SK-N-SH (cell line): ENCODE measurements at regions not wholly inside any gene's neighbourhood (a gene's known extent, or its start where the extent isn't known, plus 50 kb on each side); places are given as distances from the start of the nearest gene placed in this dataset.

Experiments used
- CTCF ChIA-PET: fragments of 300-600, 350-600 bp; formaldehyde crosslinking; extraction: SDS; loops from one replicate; lab custom pipeline; 2021; lab: Yijun Ruan, JAX
- POLR2A ChIA-PET: fragments of 350-600 bp; sonication (Branson Sonifier 250); formaldehyde crosslinking; extraction: SDS; loops from one replicate; lab custom pipeline; 2020; ENCODE audit warnings: antibody characterized with exemption, inconsistent platforms; lab: Yijun Ruan, JAX
- DNase-seq: peaks from one replicate; pipeline ENCODE4 v3.0.0; 2012
- H2AFZ ChIP-seq: fragments of 200-600 bp; sonication (generic); 2 replicates; pipeline ENCODE4 v1.8.1; 2016; ENCODE audit warnings: antibody characterized with exemption, mild to moderate bottlenecking, low read depth
- H3F3A ChIP-seq: fragments of 200-600 bp; sonication (generic); replicated peaks from 2 replicates; pipeline ENCODE3; 2016; ENCODE audit warnings: antibody characterized with exemption, mild to moderate bottlenecking; ENCODE audit not compliant: insufficient read depth
- H3K27ac ChIP-seq, 2 experiments: fragments of 200-500 bp in 1 of 2; fragments of 200-600 bp in 1 of 2; sonication (Bioruptor generic) in 1 of 2; sonication (generic), shearing (Covaris generic) in 1 of 2; 2 replicates each; pipeline versions ENCODE4 v1.5.1 to v1.6.1; 2014 to 2016; ENCODE audit warnings: low read depth in 2 of 2, inconsistent platforms in 1 of 2, low read length in 1 of 2, mild to moderate bottlenecking in 1 of 2, mixed read lengths in 1 of 2
- H3K27me3 ChIP-seq: fragments of 200-600 bp; sonication (generic), shearing (Covaris generic); 2 replicates; pipeline ENCODE4 v1.6.1; 2016; ENCODE audit warnings: mixed run types; ENCODE audit not compliant: insufficient read depth
- H3K36me3 ChIP-seq, 2 experiments: fragments of 200-500 bp in 1 of 2; fragments of 200-600 bp in 1 of 2; sonication (Bioruptor generic) in 1 of 2; sonication (generic) in 1 of 2; replicated peaks in 1 of 2; 2 replicates each; pipeline versions ENCODE3 to v1.5.1; 2014 to 2016; ENCODE audit warnings: low read length in 1 of 2, mild to moderate bottlenecking in 1 of 2; ENCODE audit not compliant: insufficient read depth in 2 of 2, control insufficient read depth in 1 of 2
- H3K4me1 ChIP-seq, 2 experiments: fragments of 200-500 bp in 1 of 2; fragments of 200-600 bp in 1 of 2; sonication (Bioruptor generic) in 1 of 2; sonication (generic), shearing (Covaris generic) in 1 of 2; 2 replicates each; pipeline versions ENCODE4 v1.5.1 to v1.6.1; 2014 to 2016; ENCODE audit warnings: low read depth in 1 of 2, low read length in 1 of 2, mixed run types in 1 of 2; ENCODE audit not compliant: insufficient read depth in 2 of 2, control insufficient read depth in 1 of 2
- H3K4me2 ChIP-seq: fragments of 200-600 bp; sonication (generic), shearing (Covaris generic); 2 replicates; pipeline ENCODE4 v1.6.1; 2017; ENCODE audit warnings: mixed run types
- H3K4me3 ChIP-seq, 2 experiments: fragments of 200-500 bp in 1 of 2; fragments of 200-600 bp in 1 of 2; sonication (Bioruptor generic) in 1 of 2; sonication (generic), shearing (Covaris generic) in 1 of 2; 2 replicates each; pipeline versions ENCODE4 v1.5.1 to v1.8.1; 2014 to 2016; ENCODE audit warnings: low read depth in 2 of 2, inconsistent platforms in 1 of 2, low read length in 1 of 2, mild to moderate bottlenecking in 1 of 2, mixed read lengths in 1 of 2, moderate library complexity in 1 of 2
- H3K79me2 ChIP-seq: fragments of 200-600 bp; sonication (generic); 2 replicates; pipeline ENCODE4 v1.8.1; 2017; ENCODE audit warnings: mild to moderate bottlenecking; ENCODE audit not compliant: insufficient read depth
- H3K9ac ChIP-seq: fragments of 200-600 bp; sonication (generic); 2 replicates; pipeline ENCODE4 v1.6.1; 2017; ENCODE audit warnings: mixed run types
- H3K9me2 ChIP-seq: fragments of 200-600 bp; sonication (generic); 2 replicates; pipeline ENCODE4 v1.6.1; 2017; ENCODE audit warnings: mixed run types
- H3K9me3 ChIP-seq: fragments of 200-600 bp; sonication (generic); 2 replicates; pipeline ENCODE4 v1.6.1; 2017; ENCODE audit warnings: mixed run types, mild to moderate bottlenecking, moderate library complexity
- H4K20me1 ChIP-seq: fragments of 200-600 bp; sonication (generic); 2 replicates; pipeline ENCODE4 v1.6.1; 2017; ENCODE audit warnings: mild to moderate bottlenecking, mixed run types; ENCODE audit not compliant: insufficient read depth
- CHD2 ChIP-seq: fragments of 150-350 bp; IDR thresholded peaks from 2 replicates; pipeline ENCODE4 v1.6.1; 2018; ENCODE audit warnings: low read length; ENCODE audit not compliant: partially characterized antibody
- CTCF ChIP-seq: fragments of 200-600 bp; sonication (generic); IDR thresholded peaks from 2 replicates; pipeline ENCODE4 v1.6.1; 2017; ENCODE audit warnings: antibody characterized with exemption, mild to moderate bottlenecking, moderate library complexity
- EZH2phosphoT487 ChIP-seq: fragments of 200-600 bp; sonication (generic); IDR thresholded peaks from 2 replicates; pipeline ENCODE4 v1.6.1; 2017; ENCODE audit warnings: low read depth, mixed run types, mild to moderate bottlenecking, antibody characterized with exemption, moderate library complexity, borderline replicate concordance
- FOSL2 ChIP-seq: IDR thresholded peaks from 2 replicates; pipeline ENCODE4 v1.4.0; 2012; ENCODE audit warnings: low read depth, mild to moderate bottlenecking, moderate library complexity, borderline replicate concordance
- FOXJ3 ChIP-seq: sonication (generic); formaldehyde crosslinking; IDR thresholded peaks from 2 replicates; pipeline ENCODE4 v1.5.1; 2020; ENCODE audit warnings: mild to moderate bottlenecking, missing genetic modification reagents
- GABPA ChIP-seq: IDR thresholded peaks from 2 replicates; pipeline ENCODE4 v1.4.0; 2012; ENCODE audit warnings: low read depth, mild to moderate bottlenecking
- GATA2 ChIP-seq: sonication (generic); formaldehyde crosslinking; IDR thresholded peaks from 2 replicates; pipeline ENCODE4 v1.5.0; 2020; ENCODE audit warnings: mild to moderate bottlenecking, missing genetic modification reagents
- JUND ChIP-seq: IDR thresholded peaks from 2 replicates; pipeline ENCODE4 v1.4.0; 2012
- MAX ChIP-seq: IDR thresholded peaks from 2 replicates; pipeline ENCODE4 v1.4.0; 2012; ENCODE audit warnings: low read depth
- MXI1 ChIP-seq: IDR thresholded peaks from 2 replicates; pipeline ENCODE4 v1.6.1; 2012; ENCODE audit warnings: mild to moderate bottlenecking, low read depth, low read length, improper control_type of control experiment
- NRF1 ChIP-seq: IDR thresholded peaks from 2 replicates; pipeline ENCODE4 v1.6.1; 2012; ENCODE audit warnings: low read depth, mild to moderate bottlenecking, low read length
- RAD21 ChIP-seq: IDR thresholded peaks from 2 replicates; pipeline ENCODE4 v1.6.1; 2012; ENCODE audit warnings: mild to moderate bottlenecking, low read length
- RCOR1 ChIP-seq: fragments of 150-350 bp; IDR thresholded peaks from 2 replicates; pipeline ENCODE4 v1.6.1; 2017; ENCODE audit warnings: antibody characterized with exemption, low read length
- RFX5 ChIP-seq: IDR thresholded peaks from 2 replicates; pipeline ENCODE4 v1.6.1; 2012; ENCODE audit warnings: mild to moderate bottlenecking, improper control_type of control experiment, low read length
- SIN3A ChIP-seq: IDR thresholded peaks from 2 replicates; pipeline ENCODE4 v1.6.1; 2012; ENCODE audit warnings: low read depth, mild to moderate bottlenecking, low read length, moderate library complexity, borderline replicate concordance
- SMC3 ChIP-seq: IDR thresholded peaks from 2 replicates; pipeline ENCODE4 v1.6.1; 2012; ENCODE audit warnings: low read depth, low read length, improper control_type of control experiment
- WGBS: methylation state at CpG from one replicate; pipeline ENCODE4 v1.1.6; 2017; ENCODE audit warnings: low lambda C conversion rate; 5-methylcytosine and 5-hydroxymethylcytosine counted together
- TF ChIP-seq, protein P1 (sequence below): IDR thresholded peaks from 2 replicates; pipeline ENCODE4; 2012

GRCh38 chr5:159642379-159642778 lies 273.9 kb upstream of the ADRA1B start:
- Histone ChIP-seq H3K27me3 (no peaks in the 10 kb centered on the region), H3K36me3 (no peaks in the 10 kb centered on the region), H3K4me1 (no peaks in the 10 kb centered on the region), H3K9me3 (0 out of 2 replicates have a peak, but pooled peaks cover under 1% of the 10 kb centered on the region), H3K27ac (no peak overlapping the region), H3K9me2 (no peaks in the 10 kb centered on the region), H4K20me1 (no peaks in the 10 kb centered on the region), H3K4me3 (no peak overlapping the region), H3K9ac (no peak overlapping the region), H2AFZ (no peak overlapping the region), H3K79me2 (no peaks in the 10 kb centered on the region), H3F3A (no peaks in the 10 kb centered on the region), H3K4me2 (no peak overlapping the region)
- 62% methylated on average over 2 of the region's 2 CpGs for WGBS
- TF ChIP-seq JUND (no peak), CTCF (peak; percentile 31)
- no peak for DNase-seq
- ChIA-PET POLR2A (no interaction called here), CTCF (no interaction called here)

GRCh38 chr5:159644053-159644452 lies 272.2 kb upstream of the ADRA1B start:
- H3K27ac ChIP-seq, result no peak overlapping the region
- no peak for TF ChIP-seq RFX5
- TF ChIP-seq GATA2 (CRISPR knock-in tag), result no peak
- TF ChIP-seq MXI1, result no peak
- TF ChIP-seq, protein P1, sequence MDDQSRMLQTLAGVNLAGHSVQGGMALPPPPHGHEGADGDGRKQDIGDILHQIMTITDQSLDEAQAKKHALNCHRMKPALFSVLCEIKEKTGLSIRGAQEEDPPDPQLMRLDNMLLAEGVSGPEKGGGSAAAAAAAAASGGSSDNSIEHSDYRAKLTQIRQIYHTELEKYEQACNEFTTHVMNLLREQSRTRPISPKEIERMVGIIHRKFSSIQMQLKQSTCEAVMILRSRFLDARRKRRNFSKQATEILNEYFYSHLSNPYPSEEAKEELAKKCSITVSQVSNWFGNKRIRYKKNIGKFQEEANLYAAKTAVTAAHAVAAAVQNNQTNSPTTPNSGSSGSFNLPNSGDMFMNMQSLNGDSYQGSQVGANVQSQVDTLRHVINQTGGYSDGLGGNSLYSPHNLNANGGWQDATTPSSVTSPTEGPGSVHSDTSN, result no peak
- no peak for TF ChIP-seq FOXJ3
- no peak for TF ChIP-seq RCOR1
- no peak for TF ChIP-seq FOSL2
- no peak for TF ChIP-seq RAD21
- TF ChIP-seq GABPA, result no peak
- TF ChIP-seq CHD2, result no peak
- TF ChIP-seq EZH2phosphoT487, result no peak
- TF ChIP-seq MAX, result no peak
- TF ChIP-seq SIN3A, result no peak
- TF ChIP-seq SMC3, result no peak
- no peak for TF ChIP-seq NRF1
- H3K36me3 ChIP-seq, result no peaks in the 10 kb centered on the region
- H4K20me1 ChIP-seq, result no peaks in the 10 kb centered on the region
- no peaks in the 10 kb centered on the region for H3F3A ChIP-seq
- no peaks in the 10 kb centered on the region for H3K4me1 ChIP-seq
- no peaks in the 10 kb centered on the region for H3K9me3 ChIP-seq
- no peak overlapping the region for H2AFZ ChIP-seq
- ChIA-PET POLR2A (no interaction called here), CTCF (no interaction called here)
- no peaks in the 10 kb centered on the region for H3K27me3 ChIP-seq
- H3K9me2 ChIP-seq, result no peaks in the 10 kb centered on the region
- H3K4me3 ChIP-seq, result no peak overlapping the region
- DNase-seq, result no peak
- 17% methylated on average over 1 of the region's 1 CpG for WGBS
- H3K79me2 ChIP-seq, result no peaks in the 10 kb centered on the region
- H3K4me2 ChIP-seq, result no peak overlapping the region
- no peak overlapping the region for H3K9ac ChIP-seq
